Astrocyte (in vitro differentiated cells and primary cell): ENCODE measurements at regions not wholly inside any gene's neighbourhood (a gene's known extent, or its start where the extent isn't known, plus 50 kb on each side); places are given as distances from the start of the nearest gene placed in this dataset.

ENCODE experiments used
- DNase-seq: peaks from one replicate; pipeline ENCODE4 v3.0.0-alpha.2; 2010; ENCODE audit warnings: low read depth
- FAIRE-seq: peaks from 2 replicates; lab custom pipeline; 2011; peaks lifted over from hg19 to GRCh38; lab: Jason Lieb, UNC
- H2AFZ ChIP-seq: 2 replicates; pipeline ENCODE4 v1.6.0; 2012; ENCODE audit warnings: low read depth, low read length, inconsistent platforms
- H3K27ac ChIP-seq: 2 replicates; pipeline ENCODE4 v1.5.1; 2011; ENCODE audit warnings: low read depth, low read length, inconsistent platforms
- H3K27me3 ChIP-seq: 2 replicates; pipeline ENCODE4 v1.6.0; 2011; ENCODE audit warnings: low read length, inconsistent platforms; ENCODE audit not compliant: insufficient read depth
- H3K36me3 ChIP-seq: 2 replicates; pipeline ENCODE4 v1.5.1; 2011; ENCODE audit warnings: low read length, inconsistent platforms; ENCODE audit not compliant: insufficient read depth
- H3K4me1 ChIP-seq: 2 replicates; pipeline ENCODE4 v1.5.1; 2011; ENCODE audit warnings: low read length, inconsistent platforms; ENCODE audit not compliant: insufficient read depth
- H3K4me2 ChIP-seq: 2 replicates; pipeline ENCODE4 v1.6.0; 2012; ENCODE audit warnings: low read length, inconsistent platforms
- H3K4me3 ChIP-seq: 2 replicates; pipeline ENCODE4 v1.5.1; 2011; ENCODE audit warnings: low read depth, mild to moderate bottlenecking, low read length, inconsistent platforms; ENCODE audit not compliant: insufficient read depth
- H3K79me2 ChIP-seq: 2 replicates; pipeline ENCODE4 v1.6.0; 2012; ENCODE audit warnings: mild to moderate bottlenecking, low read length, inconsistent platforms; ENCODE audit not compliant: insufficient read depth
- H3K9ac ChIP-seq: 2 replicates; pipeline ENCODE4 v1.6.0; 2012; ENCODE audit warnings: mild to moderate bottlenecking, low read length, inconsistent platforms
- H3K9me3 ChIP-seq: 2 replicates; pipeline ENCODE4 v1.5.1; 2012; ENCODE audit warnings: low read depth, mild to moderate bottlenecking, low read length, inconsistent platforms; ENCODE audit not compliant: insufficient read depth
- H4K20me1 ChIP-seq: 2 replicates; pipeline ENCODE4 v1.6.0; 2012; ENCODE audit warnings: low read length, inconsistent platforms; ENCODE audit not compliant: insufficient read depth
- H3K27ac Mint-ChIP-seq: one replicate; pipeline ENCODE4 v1.8.0; 2021; ENCODE audit warnings: mild to moderate bottlenecking, mixed read lengths; ENCODE audit not compliant: unreplicated experiment
- H3K27me3 Mint-ChIP-seq: one replicate; pipeline ENCODE4 v1.8.0; 2021; ENCODE audit warnings: low read depth, mixed read lengths; ENCODE audit not compliant: unreplicated experiment
- H3K36me3 Mint-ChIP-seq: one replicate; pipeline ENCODE4 v1.8.0; 2021; ENCODE audit warnings: low read depth, mixed read lengths; ENCODE audit not compliant: unreplicated experiment
- H3K4me1 Mint-ChIP-seq: one replicate; pipeline ENCODE4 v1.8.0; 2021; ENCODE audit warnings: low read depth, mixed read lengths; ENCODE audit not compliant: unreplicated experiment
- H3K4me3 Mint-ChIP-seq: one replicate; pipeline ENCODE4 v1.8.0; 2021; ENCODE audit warnings: mild to moderate bottlenecking, moderate library complexity, mixed read lengths; ENCODE audit not compliant: unreplicated experiment
- H3K9me3 Mint-ChIP-seq: one replicate; pipeline ENCODE4 v1.8.0; 2021; ENCODE audit warnings: mild to moderate bottlenecking, mixed read lengths; ENCODE audit not compliant: unreplicated experiment
- EZH2 ChIP-seq: IDR thresholded peaks from 2 replicates; pipeline ENCODE4 v1.6.1; 2012; ENCODE audit warnings: mild to moderate bottlenecking, low read length, inconsistent platforms; ENCODE audit not compliant: insufficient read depth
- TF ChIP-seq, protein P1 (sequence below): IDR thresholded peaks from 2 replicates; pipeline ENCODE4 v1.5.1; 2011; ENCODE audit warnings: low read depth, mild to moderate bottlenecking, inconsistent platforms, low read length, moderate library complexity; ENCODE audit not compliant: insufficient read depth

- no peak overlapping the region for H2AFZ ChIP-seq
- no peaks in the 10 kb centered on the region for H3K36me3 ChIP-seq
- no peak overlapping the region for H3K27ac Mint-ChIP-seq
- FAIRE-seq (no peak), DNase-seq (no peak)
- H3K4me3 ChIP-seq: no peak overlapping the region
- no peaks in the 10 kb centered on the region for H3K79me2 ChIP-seq
- H3K4me3 Mint-ChIP-seq: no peak overlapping the region
- H4K20me1 ChIP-seq: no peaks in the 10 kb centered on the region
- no peak overlapping the region for H3K4me2 ChIP-seq
- no peaks in the 10 kb centered on the region for H3K4me1 ChIP-seq
- H3K27ac ChIP-seq: no peak overlapping the region
- no peaks in the 10 kb centered on the region for H3K4me1 Mint-ChIP-seq
- H3K9me3 Mint-ChIP-seq: no peaks in the 10 kb centered on the region
- H3K36me3 Mint-ChIP-seq: peaks cover 1% of the 10 kb centered on the region
- no peaks in the 10 kb centered on the region for H3K27me3 ChIP-seq
- H3K9me3 ChIP-seq: no peaks in the 10 kb centered on the region
- no peaks in the 10 kb centered on the region for H3K27me3 Mint-ChIP-seq
- TF ChIP-seq, protein P1, sequence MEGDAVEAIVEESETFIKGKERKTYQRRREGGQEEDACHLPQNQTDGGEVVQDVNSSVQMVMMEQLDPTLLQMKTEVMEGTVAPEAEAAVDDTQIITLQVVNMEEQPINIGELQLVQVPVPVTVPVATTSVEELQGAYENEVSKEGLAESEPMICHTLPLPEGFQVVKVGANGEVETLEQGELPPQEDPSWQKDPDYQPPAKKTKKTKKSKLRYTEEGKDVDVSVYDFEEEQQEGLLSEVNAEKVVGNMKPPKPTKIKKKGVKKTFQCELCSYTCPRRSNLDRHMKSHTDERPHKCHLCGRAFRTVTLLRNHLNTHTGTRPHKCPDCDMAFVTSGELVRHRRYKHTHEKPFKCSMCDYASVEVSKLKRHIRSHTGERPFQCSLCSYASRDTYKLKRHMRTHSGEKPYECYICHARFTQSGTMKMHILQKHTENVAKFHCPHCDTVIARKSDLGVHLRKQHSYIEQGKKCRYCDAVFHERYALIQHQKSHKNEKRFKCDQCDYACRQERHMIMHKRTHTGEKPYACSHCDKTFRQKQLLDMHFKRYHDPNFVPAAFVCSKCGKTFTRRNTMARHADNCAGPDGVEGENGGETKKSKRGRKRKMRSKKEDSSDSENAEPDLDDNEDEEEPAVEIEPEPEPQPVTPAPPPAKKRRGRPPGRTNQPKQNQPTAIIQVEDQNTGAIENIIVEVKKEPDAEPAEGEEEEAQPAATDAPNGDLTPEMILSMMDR: no peak
- no peak for TF ChIP-seq EZH2
- H3K9ac ChIP-seq: no peak overlapping the region
These were observed 410.7 kb downstream of the SIPA1L2 start for GRCh38 chr1:232218955-232219865.

DNA sequence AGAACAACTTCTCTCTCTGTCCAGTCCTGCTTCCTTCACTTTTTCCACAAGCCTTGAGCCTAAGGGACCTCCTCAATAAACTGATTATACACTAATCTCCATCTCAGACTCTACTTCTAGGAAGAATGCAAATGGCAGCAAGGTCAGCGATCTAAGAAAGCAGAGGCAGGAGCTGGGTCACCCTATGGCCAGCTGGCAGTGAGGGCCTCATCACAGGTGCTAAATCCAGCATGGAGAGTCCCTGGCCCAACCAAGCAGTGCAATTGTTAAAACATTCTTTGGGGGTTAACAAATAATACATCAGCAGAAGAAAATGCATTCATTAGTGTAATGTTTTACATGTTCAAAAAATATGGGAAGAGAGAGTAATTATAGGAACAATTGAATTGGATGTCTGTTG, 416.0 kb downstream of the SIPA1L2 start:
- Mint-ChIP-seq H3K4me1 (peaks cover 8% of the 10 kb centered on the region), H3K27me3 (no peaks in the 10 kb centered on the region), H3K36me3 (no peaks in the 10 kb centered on the region), H3K27ac (no peak overlapping the region), H3K9me3 (no peaks in the 10 kb centered on the region), H3K4me3 (no peak overlapping the region)
- no peaks in the 10 kb centered on the region for H3K4me1 ChIP-seq
- no peaks in the 10 kb centered on the region for H4K20me1 ChIP-seq
- H3K27me3 ChIP-seq: no peaks in the 10 kb centered on the region
- H3K4me2 ChIP-seq: no peak overlapping the region
- no peak overlapping the region for H2AFZ ChIP-seq
- H3K79me2 ChIP-seq: no peaks in the 10 kb centered on the region
- no peak overlapping the region for H3K27ac ChIP-seq
- H3K9me3 ChIP-seq: no peaks in the 10 kb centered on the region
- no peak overlapping the region for H3K9ac ChIP-seq
- DNase-seq: no peak
- no peak for FAIRE-seq
- no peak for TF ChIP-seq EZH2
- TF ChIP-seq, protein P1: no peak
- no peak overlapping the region for H3K4me3 ChIP-seq
- H3K36me3 ChIP-seq: no peaks in the 10 kb centered on the region

DNA sequence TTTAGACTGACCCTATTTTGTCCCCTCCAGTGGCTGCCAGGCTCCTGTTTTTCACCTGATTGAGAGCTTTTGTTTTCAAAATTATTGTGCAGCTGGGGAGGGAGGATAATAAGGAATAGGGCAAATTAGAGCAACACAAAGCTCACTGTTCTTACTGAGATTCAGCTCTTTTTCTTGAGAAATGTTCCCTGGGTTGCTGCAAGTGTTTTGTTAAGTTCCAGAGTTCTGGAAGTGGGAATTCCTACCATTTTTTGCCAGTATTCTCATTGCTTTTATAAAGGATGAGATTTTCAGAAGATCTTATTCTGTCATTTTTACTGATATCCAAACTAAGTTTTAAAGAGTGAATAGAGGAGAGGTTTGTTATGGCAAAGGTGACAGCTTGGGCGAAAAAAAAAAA, 417.7 kb downstream of the SIPA1L2 start:
- no peaks in the 10 kb centered on the region for H3K27me3 ChIP-seq
- no peaks in the 10 kb centered on the region for H4K20me1 ChIP-seq
- TF ChIP-seq, protein P1: no peak
- no peak for TF ChIP-seq EZH2
- H2AFZ ChIP-seq: no peak overlapping the region
- H3K4me3 Mint-ChIP-seq: no peak overlapping the region
- H3K9me3 Mint-ChIP-seq: no peaks in the 10 kb centered on the region
- H3K4me1 Mint-ChIP-seq: peaks cover 8% of the 10 kb centered on the region
- H3K36me3 ChIP-seq: no peaks in the 10 kb centered on the region
- no peak overlapping the region for H3K27ac Mint-ChIP-seq
- FAIRE-seq (no peak), DNase-seq (no peak)
- no peaks in the 10 kb centered on the region for H3K36me3 Mint-ChIP-seq
- no peaks in the 10 kb centered on the region for H3K27me3 Mint-ChIP-seq
- no peak overlapping the region for H3K27ac ChIP-seq
- no peaks in the 10 kb centered on the region for H3K4me1 ChIP-seq
- H3K9me3 ChIP-seq: no peaks in the 10 kb centered on the region
- no peak overlapping the region for H3K4me3 ChIP-seq
- H3K4me2 ChIP-seq: no peak overlapping the region
- H3K9ac ChIP-seq: no peak overlapping the region
- no peaks in the 10 kb centered on the region for H3K79me2 ChIP-seq
